ENCODE measurements at regions not wholly inside any gene's neighbourhood (a gene's known extent, or its start where the extent isn't known, plus 50 kb on each side); places are given as distances from the start of the nearest gene placed in this dataset.
A peak's percentile ranks its signal among the peaks of the same experiment; 100 is the strongest.

- TF ChIP-seq, protein P1, sequence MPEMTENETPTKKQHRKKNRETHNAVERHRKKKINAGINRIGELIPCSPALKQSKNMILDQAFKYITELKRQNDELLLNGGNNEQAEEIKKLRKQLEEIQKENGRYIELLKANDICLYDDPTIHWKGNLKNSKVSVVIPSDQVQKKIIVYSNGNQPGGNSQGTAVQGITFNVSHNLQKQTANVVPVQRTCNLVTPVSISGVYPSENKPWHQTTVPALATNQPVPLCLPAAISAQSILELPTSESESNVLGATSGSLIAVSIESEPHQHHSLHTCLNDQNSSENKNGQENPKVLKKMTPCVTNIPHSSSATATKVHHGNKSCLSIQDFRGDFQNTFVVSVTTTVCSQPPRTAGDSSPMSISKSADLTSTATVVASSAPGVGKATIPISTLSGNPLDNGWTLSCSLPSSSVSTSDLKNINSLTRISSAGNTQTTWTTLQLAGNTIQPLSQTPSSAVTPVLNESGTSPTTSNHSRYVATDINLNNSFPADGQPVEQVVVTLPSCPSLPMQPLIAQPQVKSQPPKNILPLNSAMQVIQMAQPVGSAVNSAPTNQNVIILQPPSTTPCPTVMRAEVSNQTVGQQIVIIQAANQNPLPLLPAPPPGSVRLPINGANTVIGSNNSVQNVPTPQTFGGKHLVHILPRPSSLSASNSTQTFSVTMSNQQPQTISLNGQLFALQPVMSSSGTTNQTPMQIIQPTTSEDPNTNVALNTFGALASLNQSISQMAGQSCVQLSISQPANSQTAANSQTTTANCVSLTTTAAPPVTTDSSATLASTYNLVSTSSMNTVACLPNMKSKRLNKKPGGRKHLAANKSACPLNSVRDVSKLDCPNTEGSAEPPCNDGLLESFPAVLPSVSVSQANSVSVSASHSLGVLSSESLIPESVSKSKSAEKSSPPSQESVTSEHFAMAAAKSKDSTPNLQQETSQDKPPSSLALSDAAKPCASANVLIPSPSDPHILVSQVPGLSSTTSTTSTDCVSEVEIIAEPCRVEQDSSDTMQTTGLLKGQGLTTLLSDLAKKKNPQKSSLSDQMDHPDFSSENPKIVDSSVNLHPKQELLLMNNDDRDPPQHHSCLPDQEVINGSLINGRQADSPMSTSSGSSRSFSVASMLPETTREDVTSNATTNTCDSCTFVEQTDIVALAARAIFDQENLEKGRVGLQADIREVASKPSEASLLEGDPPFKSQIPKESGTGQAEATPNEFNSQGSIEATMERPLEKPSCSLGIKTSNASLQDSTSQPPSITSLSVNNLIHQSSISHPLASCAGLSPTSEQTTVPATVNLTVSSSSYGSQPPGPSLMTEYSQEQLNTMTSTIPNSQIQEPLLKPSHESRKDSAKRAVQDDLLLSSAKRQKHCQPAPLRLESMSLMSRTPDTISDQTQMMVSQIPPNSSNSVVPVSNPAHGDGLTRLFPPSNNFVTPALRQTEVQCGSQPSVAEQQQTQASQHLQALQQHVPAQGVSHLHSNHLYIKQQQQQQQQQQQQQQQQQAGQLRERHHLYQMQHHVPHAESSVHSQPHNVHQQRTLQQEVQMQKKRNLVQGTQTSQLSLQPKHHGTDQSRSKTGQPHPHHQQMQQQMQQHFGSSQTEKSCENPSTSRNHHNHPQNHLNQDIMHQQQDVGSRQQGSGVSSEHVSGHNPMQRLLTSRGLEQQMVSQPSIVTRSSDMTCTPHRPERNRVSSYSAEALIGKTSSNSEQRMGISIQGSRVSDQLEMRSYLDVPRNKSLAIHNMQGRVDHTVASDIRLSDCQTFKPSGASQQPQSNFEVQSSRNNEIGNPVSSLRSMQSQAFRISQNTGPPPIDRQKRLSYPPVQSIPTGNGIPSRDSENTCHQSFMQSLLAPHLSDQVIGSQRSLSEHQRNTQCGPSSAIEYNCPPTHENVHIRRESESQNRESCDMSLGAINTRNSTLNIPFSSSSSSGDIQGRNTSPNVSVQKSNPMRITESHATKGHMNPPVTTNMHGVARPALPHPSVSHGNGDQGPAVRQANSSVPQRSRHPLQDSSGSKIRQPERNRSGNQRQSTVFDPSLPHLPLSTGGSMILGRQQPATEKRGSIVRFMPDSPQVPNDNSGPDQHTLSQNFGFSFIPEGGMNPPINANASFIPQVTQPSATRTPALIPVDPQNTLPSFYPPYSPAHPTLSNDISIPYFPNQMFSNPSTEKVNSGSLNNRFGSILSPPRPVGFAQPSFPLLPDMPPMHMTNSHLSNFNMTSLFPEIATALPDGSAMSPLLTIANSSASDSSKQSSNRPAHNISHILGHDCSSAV (CRISPR knock-in tag; IDR thresholded peaks at IDR 0.05; ENCODE audit: borderline replicate concordance), result 0 out of 2 replicates have a peak, but pooled peaks have one; percentile 35
- TF ChIP-seq HDAC1 (CRISPR knock-in tag; IDR thresholded peaks at IDR 0.05) (peak; percentile 6; the same call in 1 of the 2 replicates), ZNF333 (CRISPR knock-in tag; IDR thresholded peaks at IDR 0.05; ENCODE audit: borderline replicate concordance) (no peak), MAFG (CRISPR knock-in tag; IDR thresholded peaks at IDR 0.05) (no peak), ZNF460 (CRISPR knock-in tag; IDR thresholded peaks at IDR 0.05; ENCODE audit: borderline replicate concordance) (no peak), IKZF1 (IDR thresholded peaks at IDR 0.05) (no peak), MIER2 (CRISPR knock-in tag; IDR thresholded peaks at IDR 0.05) (peak; percentile 13; the same call in 1 of the 2 replicates), CAMTA2 (CRISPR knock-in tag; IDR thresholded peaks at IDR 0.05; ENCODE audit: borderline replicate concordance) (0 out of 2 replicates have a peak, but pooled peaks have one; percentile 59), ATF7 (IDR thresholded peaks at IDR 0.05) (peak; percentile 78), ATF7 (CRISPR knock-in tag; IDR thresholded peaks at IDR 0.05) (peak; percentile 64; the same call in 1 of the 2 replicates), TMF1 (CRISPR knock-in tag; IDR thresholded peaks at IDR 0.05; ENCODE audit: low read depth) (no peak), ATF2 (CRISPR knock-in tag; IDR thresholded peaks at IDR 0.05) (peak; percentile 70; the same call in 1 of the 2 replicates), ZNF367 (CRISPR knock-in tag; IDR thresholded peaks at IDR 0.05; ENCODE audit: borderline replicate concordance) (no peak), HNF4A (CRISPR knock-in tag; IDR thresholded peaks at IDR 0.05) (peak; percentile 68), ZNF207 (IDR thresholded peaks at IDR 0.05; ENCODE audit: borderline replicate concordance) (no peak), SRSF1 (optimal IDR thresholded peaks at IDR 0.05; ENCODE audit: low read depth, low read length) (no peak), ZNF430 (CRISPR knock-in tag; IDR thresholded peaks at IDR 0.05) (no peak), PITX1 (CRISPR knock-in tag; IDR thresholded peaks at IDR 0.05) (peak; percentile 71), SUZ12 (IDR thresholded peaks at IDR 0.05; ENCODE audit: low read depth, low read length) (no peak), MTF2 (CRISPR knock-in tag; IDR thresholded peaks at IDR 0.05; ENCODE audit: borderline replicate concordance) (no peak), ZNF441 (CRISPR knock-in tag; IDR thresholded peaks at IDR 0.05; ENCODE audit: borderline replicate concordance) (peak; percentile 8; the same call in 1 of the 2 replicates), KDM5A (IDR thresholded peaks at IDR 0.05; ENCODE audit: borderline replicate concordance, low read length) (no peak)
Observed at GRCh38 chr1:228837817-228838716, 102.8 kb downstream of the RHOU start (continued).

All from HepG2 (cell line).